IMR-90 (cell line): ENCODE measurements at regions not wholly inside any gene's neighbourhood (a gene's known extent, or its start where the extent isn't known, plus 50 kb on each side); places are given as distances from the start of the nearest gene placed in this dataset.

Source experiments
- ATAC-seq: fragments of 200-7000 bp; cut with Tn5 transposase; 2 replicates; pipeline ENCODE4 v1.9.1; 2020; ENCODE audit warnings: low read depth, mild to moderate bottlenecking, moderate library complexity
- BruUV-seq: library from RNA; stranded (reverse); fragments of 400-500 nt; replicated peaks from 2 replicates; lab custom pipeline; 2021; lab: Mats Ljungman, UMichigan
- CTCF ChIA-PET: fragments of 300-600 bp; formaldehyde crosslinking; extraction: SDS; loops from one replicate; lab custom pipeline; 2021; ENCODE audit warnings: antibody characterized with exemption; lab: Yijun Ruan, JAX
- POLR2A ChIA-PET: fragments of 300-600 bp; sonication (Branson Sonifier 250); formaldehyde crosslinking; loops from one replicate; lab custom pipeline; 2022; ENCODE audit warnings: antibody characterized with exemption; ENCODE audit not compliant: unreplicated experiment; lab: Charles Lee
- DNase-seq: peaks from one replicate; pipeline ENCODE4 v3.0.0; 2013
- H2AFZ ChIP-seq: replicated peaks from 2 replicates; pipeline ENCODE3; 2013; ENCODE audit warnings: low read length, mild to moderate bottlenecking; ENCODE audit not compliant: poor library complexity
- H2AK5ac ChIP-seq: 2 replicates; pipeline ENCODE4 v1.6.1; 2013; ENCODE audit warnings: low read depth, low read length, inconsistent platforms
- H2AK9ac ChIP-seq: replicated peaks from 2 replicates; pipeline ENCODE3; 2013; ENCODE audit warnings: mild to moderate bottlenecking, low read depth, low read length, moderate library complexity; ENCODE audit not compliant: poor library complexity
- H2BK120ac ChIP-seq: 2 replicates; pipeline ENCODE4 v1.6.1; 2013; ENCODE audit warnings: low read depth, low read length, inconsistent platforms
- H2BK15ac ChIP-seq: 3 replicates; pipeline ENCODE4 v1.6.1; 2013; ENCODE audit warnings: low read depth, low read length, inconsistent platforms
- H2BK20ac ChIP-seq: 2 replicates; pipeline ENCODE4 v1.6.1; 2013; ENCODE audit warnings: low read depth, mild to moderate bottlenecking, inconsistent platforms, low read length, moderate library complexity
- H2BK5ac ChIP-seq: 2 replicates; pipeline ENCODE4 v1.6.1; 2013; ENCODE audit warnings: mild to moderate bottlenecking, low read depth, low read length, inconsistent platforms; ENCODE audit not compliant: poor library complexity, severe bottlenecking
- H3K14ac ChIP-seq: replicated peaks from 2 replicates; pipeline ENCODE4 v1.6.1; 2013; ENCODE audit warnings: low read depth, low read length, inconsistent platforms
- H3K18ac ChIP-seq: 2 replicates; pipeline ENCODE4 v1.6.1; 2013; ENCODE audit warnings: low read depth, low read length, control low read depth
- H3K23ac ChIP-seq: 2 replicates; pipeline ENCODE4 v1.6.1; 2013; ENCODE audit warnings: low read depth, low read length, inconsistent platforms
- H3K27ac ChIP-seq: 2 replicates; pipeline ENCODE4 v1.5.1; 2013; ENCODE audit warnings: mild to moderate bottlenecking, control low read depth, low read length; ENCODE audit not compliant: insufficient read depth
- H3K27me3 ChIP-seq: 2 replicates; pipeline ENCODE4 v1.6.1; 2013; ENCODE audit warnings: low read length; ENCODE audit not compliant: control insufficient read depth, insufficient read depth
- H3K36me3 ChIP-seq: 2 replicates; pipeline ENCODE4 v1.6.1; 2013; ENCODE audit warnings: low read length, mixed read lengths; ENCODE audit not compliant: control insufficient read depth, insufficient read depth
- H3K4ac ChIP-seq: 2 replicates; pipeline ENCODE4 v1.6.1; 2013; ENCODE audit warnings: low read depth, low read length, inconsistent platforms
- H3K4me1 ChIP-seq: 2 replicates; pipeline ENCODE4 v1.6.1; 2013; ENCODE audit warnings: low read length, mixed read lengths; ENCODE audit not compliant: control insufficient read depth, insufficient read depth
- H3K4me2 ChIP-seq: 2 replicates; pipeline ENCODE4 v1.6.1; 2013; ENCODE audit warnings: low read depth, mild to moderate bottlenecking, control low read depth, low read length, moderate library complexity
- H3K4me3 ChIP-seq: 2 replicates; pipeline ENCODE4 v1.5.1; 2013; ENCODE audit warnings: low read depth, mild to moderate bottlenecking, control low read depth, low read length, moderate library complexity; ENCODE audit not compliant: insufficient read depth
- H3K56ac ChIP-seq: 2 replicates; pipeline ENCODE4 v1.6.1; 2013; ENCODE audit warnings: low read length, inconsistent platforms; ENCODE audit not compliant: insufficient read depth; ENCODE audit errors: extremely low read depth
- H3K79me1 ChIP-seq, 2 experiments: 2 replicates each; pipeline ENCODE4 v1.6.1; 2013; ENCODE audit warnings: low read length in 2 of 2, inconsistent platforms in 1 of 2, low read depth in 1 of 2
- H3K9ac ChIP-seq: 2 replicates; pipeline ENCODE4 v1.6.1; 2013; ENCODE audit warnings: low read depth, low read length, control low read depth
- H3K9me1 ChIP-seq: 2 replicates; pipeline ENCODE4 v1.6.1; 2013; ENCODE audit warnings: low read length, inconsistent platforms; ENCODE audit not compliant: insufficient read depth
- H3K9me3 ChIP-seq: 2 replicates; pipeline ENCODE4 v1.6.1; 2013; ENCODE audit warnings: low read length; ENCODE audit not compliant: control insufficient read depth, insufficient read depth
- H4K20me1 ChIP-seq: 2 replicates; pipeline ENCODE4 v1.6.1; 2013; ENCODE audit warnings: low read length, inconsistent platforms; ENCODE audit not compliant: insufficient read depth
- H4K5ac ChIP-seq: 2 replicates; pipeline ENCODE4 v1.6.1; 2013; ENCODE audit warnings: mild to moderate bottlenecking, low read depth, low read length, control low read depth
- H4K8ac ChIP-seq, 2 experiments: 2 replicates each; pipeline ENCODE4 v1.6.1; 2013; ENCODE audit warnings: low read depth in 2 of 2, low read length in 2 of 2, control low read depth in 1 of 2, inconsistent platforms in 1 of 2
- H4K91ac ChIP-seq: 2 replicates; pipeline ENCODE4 v1.6.1; 2013; ENCODE audit warnings: low read depth, low read length, inconsistent platforms; ENCODE audit not compliant: insufficient read depth
- BHLHE40 ChIP-seq: fragments of 150-350 bp; IDR thresholded peaks from 2 replicates; pipeline ENCODE4 v1.6.1; 2016; ENCODE audit warnings: mild to moderate bottlenecking, low read depth, low read length
- RCOR1 ChIP-seq: IDR thresholded peaks from 2 replicates; pipeline ENCODE4 v1.6.1; 2012; ENCODE audit warnings: mild to moderate bottlenecking, low read length, improper control_type of control experiment; ENCODE audit not compliant: insufficient replicate concordance
- WGBS, 2 experiments: methylation state at CpG; one replicate each; pipeline versions ENCODE4 v1.1.5 to v1.1.7; 2013; ENCODE audit warnings: missing lambda C conversion rate in 2 of 2; ENCODE audit not compliant: insufficient read length in 1 of 2; ENCODE audit errors: extremely low coverage in 2 of 2; 5-methylcytosine and 5-hydroxymethylcytosine counted together
- dilution Hi-C: fragments of 300-500 bp; cut with HindIII; formaldehyde crosslinking; loops from one replicate; pipeline ENCODE4 v1.14.3; 2018; ENCODE audit warnings: low sequenced_read_pairs; ENCODE audit not compliant: unreplicated experiment
- in situ Hi-C: fragments of 300-500 bp; cut with MboI; formaldehyde crosslinking; loops from 3 replicates; pipeline ENCODE4 v1.14.3; 2019; ENCODE audit warnings: low sequenced_read_pairs, inconsistent platforms, mixed read lengths
- intact Hi-C: fragments of 100-400 bp; cut with micrococcal nuclease; formaldehyde crosslinking; loops from 2 replicates; pipeline ENCODE4 v1.10.0; 2022

GRCh38 chr6:169363590-169363989 is 109.9 kb upstream of the THBS2 start:
- Histone ChIP-seq H2BK20ac (no peak overlapping the region), H4K8ac (no peak overlapping the region), H3K4me1 (no peaks in the 10 kb centered on the region), H3K9me1 (no peaks in the 10 kb centered on the region), H3K36me3 (no peaks in the 10 kb centered on the region), H2AFZ (peak overlapping the region; percentile 53), H3K18ac (no peak overlapping the region), H3K4me3 (no peak overlapping the region), H3K79me1 (no peaks in the 10 kb centered on the region), H2AK5ac (no peak overlapping the region), H3K27ac (no peak overlapping the region), H3K14ac (no peak overlapping the region), H4K5ac (no peak overlapping the region), H3K23ac (no peak overlapping the region), H2BK120ac (no peak overlapping the region), H3K9me3 (no peaks in the 10 kb centered on the region; the same call in 1 of the 2 replicates), H4K91ac (no peak overlapping the region), H2BK15ac (no peak overlapping the region), H3K56ac (no peak overlapping the region), H3K4ac (no peak overlapping the region), H4K20me1 (no peaks in the 10 kb centered on the region), H3K4me2 (no peak overlapping the region), H3K27me3 (no peaks in the 10 kb centered on the region), H2AK9ac (no peak overlapping the region), H2BK5ac (no peak overlapping the region), H3K9ac (no peak overlapping the region)
- TF ChIP-seq RCOR1 (no peak), BHLHE40 (peak; percentile 72)
- POLR2A ChIA-PET: no interaction called here
- intact Hi-C loops (no loop called here), in situ Hi-C loops (no loop called here), dilution Hi-C loops (no loop called here)
- peak; percentile 77 for ATAC-seq
- 19% methylated on average over 3 of the region's 9 CpGs; no CpG with 5 or more reads in 1 of the 2 experiments for WGBS, 2 experiments
- DNase-seq: peak; percentile 49
- CTCF ChIA-PET: no interaction called here
- BruUV-seq: no TSS peak
